Astrocyte (in vitro differentiated cells and primary cell): ENCODE measurements at regions not wholly inside any gene's neighbourhood (a gene's known extent, or its start where the extent isn't known, plus 50 kb on each side); places are given as distances from the start of the nearest gene placed in this dataset.

Source experiments
- DNase-seq: peaks from one replicate; pipeline ENCODE4 v3.0.0-alpha.2; 2010; ENCODE audit warnings: low read depth
- FAIRE-seq: peaks from 2 replicates; lab custom pipeline; 2011; peaks lifted over from hg19 to GRCh38; lab: Jason Lieb, UNC
- H2AFZ ChIP-seq: 2 replicates; pipeline ENCODE4 v1.6.0; 2012; ENCODE audit warnings: low read depth, low read length, inconsistent platforms
- H3K27ac ChIP-seq: 2 replicates; pipeline ENCODE4 v1.5.1; 2011; ENCODE audit warnings: low read depth, low read length, inconsistent platforms
- H3K27me3 ChIP-seq: 2 replicates; pipeline ENCODE4 v1.6.0; 2011; ENCODE audit warnings: low read length, inconsistent platforms; ENCODE audit not compliant: insufficient read depth
- H3K36me3 ChIP-seq: 2 replicates; pipeline ENCODE4 v1.5.1; 2011; ENCODE audit warnings: low read length, inconsistent platforms; ENCODE audit not compliant: insufficient read depth
- H3K4me1 ChIP-seq: 2 replicates; pipeline ENCODE4 v1.5.1; 2011; ENCODE audit warnings: low read length, inconsistent platforms; ENCODE audit not compliant: insufficient read depth
- H3K4me2 ChIP-seq: 2 replicates; pipeline ENCODE4 v1.6.0; 2012; ENCODE audit warnings: low read length, inconsistent platforms
- H3K4me3 ChIP-seq: 2 replicates; pipeline ENCODE4 v1.5.1; 2011; ENCODE audit warnings: low read depth, mild to moderate bottlenecking, low read length, inconsistent platforms; ENCODE audit not compliant: insufficient read depth
- H3K79me2 ChIP-seq: 2 replicates; pipeline ENCODE4 v1.6.0; 2012; ENCODE audit warnings: mild to moderate bottlenecking, low read length, inconsistent platforms; ENCODE audit not compliant: insufficient read depth
- H3K9ac ChIP-seq: 2 replicates; pipeline ENCODE4 v1.6.0; 2012; ENCODE audit warnings: mild to moderate bottlenecking, low read length, inconsistent platforms
- H3K9me3 ChIP-seq: 2 replicates; pipeline ENCODE4 v1.5.1; 2012; ENCODE audit warnings: low read depth, mild to moderate bottlenecking, low read length, inconsistent platforms; ENCODE audit not compliant: insufficient read depth
- H4K20me1 ChIP-seq: 2 replicates; pipeline ENCODE4 v1.6.0; 2012; ENCODE audit warnings: low read length, inconsistent platforms; ENCODE audit not compliant: insufficient read depth
- H3K27ac Mint-ChIP-seq: one replicate; pipeline ENCODE4 v1.8.0; 2021; ENCODE audit warnings: mild to moderate bottlenecking, mixed read lengths; ENCODE audit not compliant: unreplicated experiment
- H3K27me3 Mint-ChIP-seq: one replicate; pipeline ENCODE4 v1.8.0; 2021; ENCODE audit warnings: low read depth, mixed read lengths; ENCODE audit not compliant: unreplicated experiment
- H3K36me3 Mint-ChIP-seq: one replicate; pipeline ENCODE4 v1.8.0; 2021; ENCODE audit warnings: low read depth, mixed read lengths; ENCODE audit not compliant: unreplicated experiment
- H3K4me1 Mint-ChIP-seq: one replicate; pipeline ENCODE4 v1.8.0; 2021; ENCODE audit warnings: low read depth, mixed read lengths; ENCODE audit not compliant: unreplicated experiment
- H3K4me3 Mint-ChIP-seq: one replicate; pipeline ENCODE4 v1.8.0; 2021; ENCODE audit warnings: mild to moderate bottlenecking, moderate library complexity, mixed read lengths; ENCODE audit not compliant: unreplicated experiment
- H3K9me3 Mint-ChIP-seq: one replicate; pipeline ENCODE4 v1.8.0; 2021; ENCODE audit warnings: mild to moderate bottlenecking, mixed read lengths; ENCODE audit not compliant: unreplicated experiment
- EZH2 ChIP-seq: IDR thresholded peaks from 2 replicates; pipeline ENCODE4 v1.6.1; 2012; ENCODE audit warnings: mild to moderate bottlenecking, low read length, inconsistent platforms; ENCODE audit not compliant: insufficient read depth
- TF ChIP-seq, protein P1 (sequence below): IDR thresholded peaks from 2 replicates; pipeline ENCODE4 v1.5.1; 2011; ENCODE audit warnings: low read depth, mild to moderate bottlenecking, inconsistent platforms, low read length, moderate library complexity; ENCODE audit not compliant: insufficient read depth

DNA sequence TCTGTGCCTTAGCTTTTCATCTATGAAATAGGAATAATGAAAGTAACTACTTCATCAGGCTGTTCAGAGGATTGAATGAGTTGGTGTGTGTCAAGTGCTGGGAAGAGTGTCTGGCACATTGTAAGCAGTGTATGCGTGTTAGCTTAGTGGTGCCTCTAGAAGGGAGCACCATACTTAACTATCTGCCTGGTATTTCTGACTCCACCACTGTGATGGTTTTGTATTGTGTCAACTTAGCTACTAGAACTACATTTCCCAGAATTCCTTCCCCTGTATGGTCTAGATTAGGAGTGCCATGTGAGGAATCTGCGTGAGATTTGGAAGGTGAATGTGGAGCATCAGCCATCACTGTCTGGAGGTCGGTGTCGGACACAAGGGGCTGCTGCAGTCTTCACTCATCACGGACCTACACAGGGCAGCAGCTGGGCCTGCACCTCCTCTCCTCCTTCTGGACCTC lies 115.4 kb upstream of the GALNT15 start:
- Mint-ChIP-seq H3K9me3 (peaks cover 1% of the 10 kb centered on the region), H3K4me1 (peaks cover 30% of the 10 kb centered on the region), H3K4me3 (peak overlapping the region; percentile 5), H3K27me3 (no peaks in the 10 kb centered on the region), H3K27ac (peak overlapping the region; percentile 99), H3K36me3 (no peaks in the 10 kb centered on the region)
- Histone ChIP-seq H3K79me2 (no peaks in the 10 kb centered on the region), H3K4me1 (peaks cover 37% of the 10 kb centered on the region), H3K36me3 (no peaks in the 10 kb centered on the region), H2AFZ (no peak overlapping the region), H3K4me3 (no peak overlapping the region), H3K27ac (peak overlapping the region; percentile 99), H3K9ac (peak overlapping the region; percentile 78), H4K20me1 (no peaks in the 10 kb centered on the region), H3K27me3 (no peaks in the 10 kb centered on the region), H3K4me2 (peak overlapping the region; percentile 80), H3K9me3 (no peaks in the 10 kb centered on the region)
- FAIRE-seq (no peak), DNase-seq (peak; percentile 30)
- no peak for TF ChIP-seq EZH2

- Histone ChIP-seq H3K79me2 (no peaks in the 10 kb centered on the region), H3K36me3 (no peaks in the 10 kb centered on the region), H3K9me3 (no peaks in the 10 kb centered on the region), H3K4me1 (peaks cover 41% of the 10 kb centered on the region), H3K27me3 (no peaks in the 10 kb centered on the region), H3K9ac (peak overlapping the region; percentile 78), H4K20me1 (no peaks in the 10 kb centered on the region), H3K4me3 (no peak overlapping the region), H3K4me2 (peak overlapping the region; percentile 80), H3K27ac (peak overlapping the region; percentile 99), H2AFZ (no peak overlapping the region)
- Mint-ChIP-seq H3K4me1 (peaks cover 32% of the 10 kb centered on the region), H3K4me3 (no peak overlapping the region), H3K9me3 (no peaks in the 10 kb centered on the region), H3K27ac (peak overlapping the region; percentile 99), H3K27me3 (no peaks in the 10 kb centered on the region), H3K36me3 (no peaks in the 10 kb centered on the region)
- FAIRE-seq: no peak
- no peak for DNase-seq
- TF ChIP-seq, protein P1, sequence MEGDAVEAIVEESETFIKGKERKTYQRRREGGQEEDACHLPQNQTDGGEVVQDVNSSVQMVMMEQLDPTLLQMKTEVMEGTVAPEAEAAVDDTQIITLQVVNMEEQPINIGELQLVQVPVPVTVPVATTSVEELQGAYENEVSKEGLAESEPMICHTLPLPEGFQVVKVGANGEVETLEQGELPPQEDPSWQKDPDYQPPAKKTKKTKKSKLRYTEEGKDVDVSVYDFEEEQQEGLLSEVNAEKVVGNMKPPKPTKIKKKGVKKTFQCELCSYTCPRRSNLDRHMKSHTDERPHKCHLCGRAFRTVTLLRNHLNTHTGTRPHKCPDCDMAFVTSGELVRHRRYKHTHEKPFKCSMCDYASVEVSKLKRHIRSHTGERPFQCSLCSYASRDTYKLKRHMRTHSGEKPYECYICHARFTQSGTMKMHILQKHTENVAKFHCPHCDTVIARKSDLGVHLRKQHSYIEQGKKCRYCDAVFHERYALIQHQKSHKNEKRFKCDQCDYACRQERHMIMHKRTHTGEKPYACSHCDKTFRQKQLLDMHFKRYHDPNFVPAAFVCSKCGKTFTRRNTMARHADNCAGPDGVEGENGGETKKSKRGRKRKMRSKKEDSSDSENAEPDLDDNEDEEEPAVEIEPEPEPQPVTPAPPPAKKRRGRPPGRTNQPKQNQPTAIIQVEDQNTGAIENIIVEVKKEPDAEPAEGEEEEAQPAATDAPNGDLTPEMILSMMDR: no peak
- no peak for TF ChIP-seq EZH2
Measured at GRCh38 chr3:16059711-16060357, 114.6 kb upstream of the GALNT15 start.

- H3K9me3 Mint-ChIP-seq: no peaks in the 10 kb centered on the region
- H3K27ac Mint-ChIP-seq: peak overlapping the region; percentile 99
- peak overlapping the region; percentile 80 for H3K4me2 ChIP-seq
- H3K4me1 Mint-ChIP-seq: peaks cover 38% of the 10 kb centered on the region
- TF ChIP-seq, protein P1: peak; percentile 19
- TF ChIP-seq EZH2: no peak
- H4K20me1 ChIP-seq: no peaks in the 10 kb centered on the region
- H3K9me3 ChIP-seq: no peaks in the 10 kb centered on the region
- H3K4me1 ChIP-seq: peaks cover 47% of the 10 kb centered on the region
- no peaks in the 10 kb centered on the region for H3K27me3 Mint-ChIP-seq
- H3K36me3 Mint-ChIP-seq: no peaks in the 10 kb centered on the region
- peak overlapping the region; percentile 99 for H3K27ac ChIP-seq
- no peaks in the 10 kb centered on the region for H3K36me3 ChIP-seq
- FAIRE-seq (peak; percentile 89), DNase-seq (peak; percentile 100)
- peak overlapping the region; percentile 90 for H3K9ac ChIP-seq
- H3K4me3 ChIP-seq: no peak overlapping the region
- H3K27me3 ChIP-seq: no peaks in the 10 kb centered on the region
- no peak overlapping the region for H2AFZ ChIP-seq
- no peaks in the 10 kb centered on the region for H3K79me2 ChIP-seq
- peak overlapping the region; percentile 71 for H3K4me3 Mint-ChIP-seq
Measured at GRCh38 chr3:16060358-16060852, 114.1 kb upstream of the GALNT15 start.
